GM12878 (cell line): ENCODE measurements at regions not wholly inside any gene's neighbourhood (a gene's known extent, or its start where the extent isn't known, plus 50 kb on each side); places are given as distances from the start of the nearest gene placed in this dataset.

ENCODE experiments used
- ATAC-seq: fragments of 200-7000 bp; cut with Tn5 transposase; 3 replicates; pipeline ENCODE4 v1.9.1; 2020; ENCODE audit warnings: mild to moderate bottlenecking, moderate library complexity
- BruUV-seq: library from RNA; stranded (reverse); fragments of 400-500 nt; replicated peaks from 2 replicates; lab custom pipeline; 2021; lab: Mats Ljungman, UMichigan
- CTCF ChIA-PET: fragments of 300-600 bp; sonication (Branson Sonifier 250); formaldehyde crosslinking; extraction: SDS; loops from one replicate; lab custom pipeline; 2021; ENCODE audit warnings: inconsistent platforms; lab: Yijun Ruan, JAX
- POLR2A ChIA-PET: fragments of 350-600 bp; formaldehyde crosslinking; extraction: SDS; loops from one replicate; lab custom pipeline; 2021; ENCODE audit warnings: inconsistent platforms; lab: Charles Lee
- RAD21 ChIA-PET: fragments of 300-600 bp; sonication (Branson Sonifier 250); formaldehyde crosslinking; loops from one replicate; lab custom pipeline; 2023; ENCODE audit warnings: antibody characterized with exemption; ENCODE audit not compliant: unreplicated experiment; lab: Charles Lee
- SMC1A ChIA-PET: fragments of 300-600 bp; sonication (Branson Sonifier 250); formaldehyde crosslinking; loops from one replicate; lab custom pipeline; 2023; ENCODE audit not compliant: unreplicated experiment, uncharacterized antibody; lab: Charles Lee
- DNase-seq: peaks from one replicate; pipeline ENCODE4 v3.0.0-alpha.2; 2011; ENCODE audit warnings: low read depth, low spot score
- FAIRE-seq: peaks from 3 replicates; lab custom pipeline; 2011; peaks lifted over from hg19 to GRCh38; lab: Jason Lieb, UNC
- H2AFZ ChIP-seq: 2 replicates; pipeline ENCODE4 v1.6.0; 2011; ENCODE audit warnings: low read depth, low read length, control low read depth; ENCODE audit not compliant: control insufficient read depth
- H3K27ac ChIP-seq: 2 replicates; pipeline ENCODE4 v1.5.1; 2011; ENCODE audit warnings: control low read depth; ENCODE audit not compliant: control insufficient read depth, insufficient read depth
- H3K27me3 ChIP-seq, 2 experiments: replicated peaks in 1 of 2; 2 replicates each; pipeline versions ENCODE4 v1.6.0 to v1.6.1; 2011; ENCODE audit warnings: low read length in 1 of 2; ENCODE audit not compliant: control insufficient read depth in 2 of 2, insufficient read depth in 2 of 2
- H3K36me3 ChIP-seq, 2 experiments: 2 replicates each; pipeline ENCODE4 v1.5.1; 2011; ENCODE audit warnings: low read length in 1 of 2; ENCODE audit not compliant: control insufficient read depth in 2 of 2, insufficient read depth in 2 of 2
- H3K4me1 ChIP-seq: 2 replicates; pipeline ENCODE4 v1.6.1; 2011; ENCODE audit warnings: mild to moderate bottlenecking, low read length, moderate library complexity, mixed read lengths; ENCODE audit not compliant: control insufficient read depth, insufficient read depth
- H3K4me2 ChIP-seq: 2 replicates; pipeline ENCODE4 v1.6.0; 2011; ENCODE audit warnings: control low read depth; ENCODE audit not compliant: control insufficient read depth, insufficient read depth
- H3K4me3 ChIP-seq: fragments of 200-600 bp; sonication (generic); 2 replicates; pipeline ENCODE4 v1.5.1; 2016
- H3K79me2 ChIP-seq: 2 replicates; pipeline ENCODE4 v1.6.0; 2011; ENCODE audit warnings: low read length; ENCODE audit not compliant: control insufficient read depth, insufficient read depth
- H3K9ac ChIP-seq: 2 replicates; pipeline ENCODE4 v1.8.0; 2011; ENCODE audit warnings: low read length, control low read depth, mixed read lengths; ENCODE audit not compliant: control insufficient read depth, insufficient read depth
- H3K9me3 ChIP-seq: replicated peaks from 3 replicates; pipeline ENCODE4 v1.5.1; 2011; ENCODE audit warnings: mild to moderate bottlenecking, low read length; ENCODE audit not compliant: control insufficient read depth, insufficient read depth
- H4K20me1 ChIP-seq: 2 replicates; pipeline ENCODE4 v1.6.0; 2011; ENCODE audit not compliant: control insufficient read depth, insufficient read depth
- ATF7 ChIP-seq: fragments of 450-650 bp; IDR thresholded peaks from 2 replicates; pipeline ENCODE4 v1.6.1; 2016; ENCODE audit warnings: low read depth, mild to moderate bottlenecking
- CHD4 ChIP-seq: fragments of 200-600 bp; sonication (generic); IDR thresholded peaks from 2 replicates; pipeline ENCODE4 v1.6.1; 2016; ENCODE audit warnings: mild to moderate bottlenecking
- DPF2 ChIP-seq: fragments of 450-650 bp; IDR thresholded peaks from 2 replicates; pipeline ENCODE4 v1.6.1; 2017; ENCODE audit warnings: mild to moderate bottlenecking
- ELK1 ChIP-seq: IDR thresholded peaks from 2 replicates; pipeline ENCODE4 v1.6.1; 2012; ENCODE audit warnings: low read depth, low read length, improper control_type of control experiment
- IRF3 ChIP-seq: fragments of 450-650 bp; IDR thresholded peaks from 2 replicates; pipeline ENCODE4 v1.6.1; 2014; ENCODE audit warnings: mild to moderate bottlenecking
- JUND ChIP-seq: IDR thresholded peaks from 2 replicates; pipeline ENCODE4 v1.6.1; 2012; ENCODE audit warnings: low read depth, mild to moderate bottlenecking, low read length, improper control_type of control experiment, moderate library complexity
- KDM1A ChIP-seq: fragments of 200-600 bp; sonication (generic); IDR thresholded peaks from 2 replicates; pipeline ENCODE4 v1.6.1; 2016; ENCODE audit warnings: borderline replicate concordance
- NFIC ChIP-seq: IDR thresholded peaks from 2 replicates; pipeline ENCODE4 v1.6.1; 2012; ENCODE audit warnings: low read depth, mild to moderate bottlenecking, inconsistent platforms, low read length, moderate library complexity
- NFXL1 ChIP-seq: fragments of 450-650 bp; IDR thresholded peaks from 2 replicates; pipeline ENCODE4 v1.6.1; 2017; ENCODE audit warnings: antibody characterized with exemption, mild to moderate bottlenecking, borderline replicate concordance
- POU2F2 ChIP-seq: IDR thresholded peaks from 3 replicates; pipeline ENCODE4 v1.6.1; 2011; ENCODE audit warnings: low read depth, mild to moderate bottlenecking, low read length, borderline replicate concordance
- RELA ChIP-seq: fragments of 450-650 bp; IDR thresholded peaks from 2 replicates; pipeline ENCODE4 v1.8.0; 2014; ENCODE audit warnings: borderline replicate concordance; ENCODE audit not compliant: partially characterized antibody
- SMAD5 ChIP-seq: IDR thresholded peaks from 2 replicates; pipeline ENCODE4 v1.6.1; 2016; ENCODE audit warnings: antibody characterized with exemption, low read depth
- SREBF2 ChIP-seq: IDR thresholded peaks from 2 replicates; pipeline ENCODE4 v1.6.1; 2012; ENCODE audit warnings: mild to moderate bottlenecking, low read length
- TARDBP ChIP-seq: IDR thresholded peaks from 2 replicates; pipeline ENCODE4 v1.6.1; 2016; ENCODE audit warnings: borderline replicate concordance
- WRNIP1 ChIP-seq: IDR thresholded peaks from 2 replicates; pipeline ENCODE4 v1.6.1; 2011; ENCODE audit warnings: low read depth, low read length, improper control_type of control experiment, borderline replicate concordance
- ZBTB11 ChIP-seq: fragments of 450-650 bp; formaldehyde crosslinking; IDR thresholded peaks from 2 replicates; pipeline ENCODE4 v1.5.0; 2022; ENCODE audit warnings: mild to moderate bottlenecking, missing genetic modification characterization
- WGBS: methylation state at CpG from one replicate; pipeline ENCODE4 v1.1.6; 2016; ENCODE audit warnings: low lambda C conversion rate; ENCODE audit not compliant: insufficient replicate concordance, insufficient coverage; ENCODE audit errors: missing lambda C conversion rate; 5-methylcytosine and 5-hydroxymethylcytosine counted together
- in situ Hi-C: fragments of 300-500 bp; cut with MboI; formaldehyde crosslinking; loops from 9 replicates; pipeline ENCODE4 v1.14.3; 2018; ENCODE audit warnings: mixed read lengths
- intact Hi-C: fragments of 100-400 bp; cut with micrococcal nuclease; formaldehyde crosslinking; loops from one replicate; pipeline ENCODE4 v1.14.2; 2022; ENCODE audit not compliant: unreplicated experiment
- TF ChIP-seq, protein P1 (sequence below): IDR thresholded peaks from 2 replicates; pipeline ENCODE4 v1.6.1; 2012; ENCODE audit warnings: low read depth, low read length, improper control_type of control experiment
- TF ChIP-seq, protein P2 (sequence below): IDR thresholded peaks from 2 replicates; pipeline ENCODE4 v1.6.1; 2012; ENCODE audit warnings: low read depth, low read length, improper control_type of control experiment

- no peak for TF ChIP-seq ZBTB11
- TF ChIP-seq, protein P1, sequence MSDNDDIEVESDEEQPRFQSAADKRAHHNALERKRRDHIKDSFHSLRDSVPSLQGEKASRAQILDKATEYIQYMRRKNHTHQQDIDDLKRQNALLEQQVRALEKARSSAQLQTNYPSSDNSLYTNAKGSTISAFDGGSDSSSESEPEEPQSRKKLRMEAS: no peak
- no peak for TF ChIP-seq CHD4
- TF ChIP-seq DPF2: no peak
- TF ChIP-seq KDM1A: no peak
- TF ChIP-seq POU2F2: no peak
These were observed 1181.9 kb downstream of the BRD1 start (continued) for GRCh38 chr22:48645766-48646165.

- WGBS: 13% methylated on average over 6 of the region's 6 CpGs
- no TSS peak for BruUV-seq
- SMC1A ChIA-PET: no interaction called here
- TF ChIP-seq NFXL1: no peak
- TF ChIP-seq, protein P2, sequence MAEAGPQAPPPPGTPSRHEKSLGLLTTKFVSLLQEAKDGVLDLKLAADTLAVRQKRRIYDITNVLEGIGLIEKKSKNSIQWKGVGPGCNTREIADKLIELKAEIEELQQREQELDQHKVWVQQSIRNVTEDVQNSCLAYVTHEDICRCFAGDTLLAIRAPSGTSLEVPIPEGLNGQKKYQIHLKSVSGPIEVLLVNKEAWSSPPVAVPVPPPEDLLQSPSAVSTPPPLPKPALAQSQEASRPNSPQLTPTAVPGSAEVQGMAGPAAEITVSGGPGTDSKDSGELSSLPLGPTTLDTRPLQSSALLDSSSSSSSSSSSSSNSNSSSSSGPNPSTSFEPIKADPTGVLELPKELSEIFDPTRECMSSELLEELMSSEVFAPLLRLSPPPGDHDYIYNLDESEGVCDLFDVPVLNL: no peak
- no peak for TF ChIP-seq IRF3
- TF ChIP-seq ATF7: no peak
- TF ChIP-seq KDM1A: no peak
- TF ChIP-seq, protein P1: no peak
- TF ChIP-seq RELA: no peak
- no peak for TF ChIP-seq SREBF2
- no peak for TF ChIP-seq NFIC
- no peak for TF ChIP-seq JUND
- TF ChIP-seq WRNIP1: no peak
- no peak for TF ChIP-seq ELK1
- no peak for TF ChIP-seq TARDBP
- no peak for TF ChIP-seq SMAD5
These were observed 1182.7 kb downstream of the BRD1 start for GRCh38 chr22:48644997-48645396.

More at GRCh38 chr22:48644997-48645396, 1182.7 kb downstream of the BRD1 start:
- Histone ChIP-seq H4K20me1 (no peaks in the 10 kb centered on the region), H2AFZ (no peak overlapping the region), H3K27me3 (no peaks in the 10 kb centered on the region), H3K36me3 (no peaks in the 10 kb centered on the region), H3K4me3 (no peak overlapping the region), H3K27ac (no peak overlapping the region), H3K9me3 (no peaks in the 10 kb centered on the region; the same call in 2 of the 3 replicates), H3K4me2 (no peak overlapping the region), H3K9ac (no peak overlapping the region), H3K79me2 (no peaks in the 10 kb centered on the region), H3K4me1 (no peaks in the 10 kb centered on the region)
- FAIRE-seq: no peak
- POLR2A ChIA-PET: no interaction called here
- intact Hi-C loops (no loop called here), in situ Hi-C loops (no loop called here)
- CTCF ChIA-PET: no interaction called here
- DNase-seq: no peak
- RAD21 ChIA-PET: no interaction called here
- ATAC-seq: no peak
